Esophagus squamous epithelium (tissue), 4 donors: ENCODE measurements at regions not wholly inside any gene's neighbourhood (a gene's known extent, or its start where the extent isn't known, plus 50 kb on each side); places are given as distances from the start of the nearest gene placed in this dataset.

Source experiments
- CTCF ChIP-seq, 6 experiments: fragments of 450-650 bp in 4 of 6; fragments of 200-600 bp in 2 of 6; sonication (generic) in 2 of 6; IDR thresholded peaks; one replicate each; pipeline ENCODE4 v1.5.1; 2016 to 2019; ENCODE audit warnings: antibody characterized with exemption in 6 of 6, mild to moderate bottlenecking in 4 of 6, moderate library complexity in 4 of 6
- POLR2A ChIP-seq, 4 donors: fragments of 450-650 bp; IDR thresholded peaks; one replicate each; pipeline ENCODE4 v1.6.1; 2017; ENCODE audit warnings: antibody characterized with exemption in 4 of 4, mild to moderate bottlenecking in 4 of 4, moderate library complexity in 3 of 4

- no peak for TF ChIP-seq POLR2A (IDR thresholded peaks at IDR 0.05)
- no peak for TF ChIP-seq CTCF (IDR thresholded peaks at IDR 0.05)
Measured at GRCh38 chr5:155556700-155557099, 543.1 kb downstream of the KIF4B start.
